A549 (cell line): ENCODE measurements at regions not wholly inside any gene's neighbourhood (a gene's known extent, or its start where the extent isn't known, plus 50 kb on each side); places are given as distances from the start of the nearest gene placed in this dataset.

Source experiments
- ATAC-seq, 2 experiments: fragments of 200-7000 bp in 1 of 2; fragments of >200 bp in 1 of 2; cut with Nextera tagmentation in 1 of 2; cut with Tn5 transposase in 1 of 2; 3 replicates each; pipeline versions ENCODE4 v1.8.0 to v1.9.1; 2018 to 2020; ENCODE audit warnings: mild to moderate bottlenecking in 1 of 2, moderate library complexity in 1 of 2
- CTCF ChIA-PET: fragments of 300-600 bp; sonication (Branson Sonifier 250); formaldehyde crosslinking; extraction: SDS; loops from one replicate; lab custom pipeline; 2021; ENCODE audit warnings: antibody characterized with exemption, inconsistent platforms; lab: Yijun Ruan, JAX
- POLR2A ChIA-PET: fragments of 350-600 bp; formaldehyde crosslinking; extraction: SDS; loops from one replicate; lab custom pipeline; 2021; ENCODE audit warnings: antibody characterized with exemption, inconsistent platforms; lab: Yijun Ruan, JAX
- DNase-seq, 2 experiments: peaks; one replicate each; pipeline versions ENCODE4 v3.0.0 to v3.0.0-alpha.2; 2011 to 2016; ENCODE audit warnings: low read depth in 1 of 2, low spot score in 1 of 2
- FAIRE-seq: peaks from 2 replicates; lab custom pipeline; 2011; peaks lifted over from hg19 to GRCh38; lab: Jason Lieb, UNC
- H3K27ac ChIP-seq, 2 experiments: fragments of >200 bp; sonication (Bioruptor Twin); formaldehyde crosslinking; 3 replicates each; pipeline ENCODE4 v1.5.1; 2016 to 2017
- H3K4me1 ChIP-seq: fragments of >200 bp; sonication (Bioruptor Twin); formaldehyde crosslinking; 3 replicates; pipeline ENCODE4 v1.6.1; 2016
- H3K4me2 ChIP-seq: fragments of >200 bp; sonication (Bioruptor Twin); formaldehyde crosslinking; 3 replicates; pipeline ENCODE4 v1.6.1; 2016
- H3K4me3 ChIP-seq: fragments of >200 bp; sonication (Bioruptor Twin); formaldehyde crosslinking; 3 replicates; pipeline ENCODE4 v1.5.1; 2016
- H3K9me3 ChIP-seq: fragments of >200 bp; sonication (Bioruptor Twin); formaldehyde crosslinking; 3 replicates; pipeline ENCODE4 v1.6.1; 2016
- ATOH8 ChIP-seq: fragments of 250-450 bp; sonication (Bioruptor Pico); IDR thresholded peaks from 2 replicates; pipeline ENCODE4 v1.5.0; 2020; ENCODE audit warnings: low read depth, mild to moderate bottlenecking, moderate library complexity
- BHLHE40 ChIP-seq: IDR thresholded peaks from 2 replicates; pipeline ENCODE4 v1.6.1; 2012; ENCODE audit warnings: low read depth, low read length, inconsistent platforms
- CEBPB ChIP-seq, 2 experiments: fragments of >200 bp in 1 of 2; sonication (Bioruptor Twin) in 1 of 2; formaldehyde crosslinking in 1 of 2; IDR thresholded peaks; 2 replicates each; pipeline ENCODE4 v1.6.1; 2012 to 2016
- CTCF ChIP-seq: fragments of >200 bp; sonication (Bioruptor Twin); formaldehyde crosslinking; IDR thresholded peaks from 3 replicates; pipeline ENCODE4 v1.5.1; 2016
- EHF ChIP-seq: fragments of 250-450 bp; sonication (Bioruptor Pico); IDR thresholded peaks from 2 replicates; pipeline ENCODE4 v1.5.0; 2020; ENCODE audit warnings: mild to moderate bottlenecking
- EHMT2 ChIP-seq: fragments of 200-600 bp; sonication (generic); IDR thresholded peaks from 2 replicates; pipeline ENCODE4 v1.6.1; 2016; ENCODE audit warnings: antibody characterized with exemption, low read depth, mild to moderate bottlenecking, moderate library complexity
- FOXS1 ChIP-seq: fragments of 250-450 bp; sonication (Bioruptor Pico); IDR thresholded peaks from 2 replicates; pipeline ENCODE4 v1.5.0; 2020; ENCODE audit warnings: mild to moderate bottlenecking, moderate library complexity
- HDAC2 ChIP-seq: fragments of 200-600 bp; sonication (generic); IDR thresholded peaks from 2 replicates; pipeline ENCODE4 v1.6.1; 2016
- HOXB5 ChIP-seq: fragments of 250-450 bp; sonication (Bioruptor Pico); IDR thresholded peaks from 2 replicates; pipeline ENCODE4 v1.5.0; 2020; ENCODE audit warnings: mild to moderate bottlenecking, moderate library complexity
- MYC ChIP-seq: IDR thresholded peaks from 2 replicates; pipeline ENCODE4 v1.6.1; 2012; ENCODE audit warnings: mild to moderate bottlenecking, inconsistent platforms, low read length, improper control_type of control experiment, borderline replicate concordance
- NFE2L2 ChIP-seq: fragments of 150-350 bp; conservative IDR thresholded peaks from 2 replicates; pipeline ENCODE4 v1.6.1; 2014; ENCODE audit warnings: low read length
- NPAS2 ChIP-seq: fragments of 250-450 bp; sonication (Bioruptor Pico); IDR thresholded peaks from 2 replicates; pipeline ENCODE4 v1.8.0; 2022; ENCODE audit warnings: mild to moderate bottlenecking, moderate library complexity, borderline replicate concordance
- RFX5 ChIP-seq: fragments of 450-650 bp; IDR thresholded peaks from 2 replicates; pipeline ENCODE4 v1.7.1; 2014; ENCODE audit warnings: antibody characterized with exemption, mild to moderate bottlenecking, moderate library complexity
- SMC3 ChIP-seq: fragments of >200 bp; sonication (Bioruptor Twin); formaldehyde crosslinking; IDR thresholded peaks from 3 replicates; pipeline ENCODE4 v1.6.1; 2018; ENCODE audit warnings: inconsistent platforms
- SREBF2 ChIP-seq: fragments of 450-650 bp; IDR thresholded peaks from 2 replicates; pipeline ENCODE4 v1.6.1; 2014; ENCODE audit warnings: mild to moderate bottlenecking, moderate library complexity
- TFCP2L1 ChIP-seq: fragments of 250-450 bp; sonication (Bioruptor Pico); IDR thresholded peaks from 2 replicates; pipeline ENCODE4 v1.5.0; 2021; ENCODE audit warnings: mild to moderate bottlenecking
- USF2 ChIP-seq: fragments of 450-650 bp; IDR thresholded peaks from 2 replicates; pipeline ENCODE4 v1.6.1; 2014; ENCODE audit warnings: antibody characterized with exemption
- ZNF302 ChIP-seq: fragments of 250-450 bp; sonication (Bioruptor Pico); IDR thresholded peaks from 2 replicates; pipeline ENCODE4 v1.9.0; 2021; ENCODE audit warnings: inconsistent platforms, mild to moderate bottlenecking, moderate library complexity
- WGBS: methylation state at CpG from one replicate; pipeline ENCODE4 v1.1.6; 2017; ENCODE audit errors: missing lambda C conversion rate; 5-methylcytosine and 5-hydroxymethylcytosine counted together

- H3K9me3 ChIP-seq = no peaks in the 10 kb centered on the region
- POLR2A ChIA-PET = no interaction called here
- no peak overlapping the region for H3K4me3 ChIP-seq
- WGBS = 3% methylated on average over 1 of the region's 1 CpG
- no peak for DNase-seq
- ATAC-seq = no peak
- H3K4me1 ChIP-seq = no peaks in the 10 kb centered on the region
- no peak overlapping the region for H3K27ac ChIP-seq
- TF ChIP-seq ATOH8 (CRISPR knock-in tag) (no peak), EHF (CRISPR knock-in tag) (no peak), TFCP2L1 (CRISPR knock-in tag) (no peak)
- no peak overlapping the region for H3K4me2 ChIP-seq
- CTCF ChIA-PET = no interaction called here
- no peak for FAIRE-seq
These were observed 226.5 kb upstream of the NREP start for GRCh38 chr5:111983459-111983858.

GRCh38 chr5:111977436-111977829 is 220.4 kb upstream of the NREP start:
- Histone ChIP-seq H3K9me3 (no peaks in the 10 kb centered on the region), H3K4me3 (no peak overlapping the region), H3K27ac (no peak overlapping the region), H3K4me2 (no peak overlapping the region), H3K4me1 (no peaks in the 10 kb centered on the region)
- FAIRE-seq (no peak), DNase-seq (no peak), ATAC-seq (no peak)
- WGBS = 52% methylated on average over 2 of the region's 2 CpGs
- ChIA-PET POLR2A (no interaction called here), CTCF (no interaction called here)
- TF ChIP-seq EHF (CRISPR knock-in tag) (no peak), MYC (no peak), NFE2L2 (no peak), HDAC2 (no peak), USF2 (no peak), CEBPB (IDR thresholded peaks at IDR 0.05) (no peak), NPAS2 (no peak), RFX5 (no peak), BHLHE40 (no peak), FOXS1 (CRISPR knock-in tag) (no peak), SMC3 (no peak), ZNF302 (CRISPR knock-in tag) (no peak), EHMT2 (no peak)

- ATAC-seq = no peak
- Histone ChIP-seq H3K4me3 (no peak overlapping the region), H3K4me2 (no peak overlapping the region), H3K27ac (no peak overlapping the region), H3K9me3 (no peaks in the 10 kb centered on the region), H3K4me1 (no peaks in the 10 kb centered on the region)
- WGBS = 13% methylated on average over 2 of the region's 2 CpGs
- FAIRE-seq = no peak
- ChIA-PET POLR2A (no interaction called here), CTCF (no interaction called here)
- TF ChIP-seq USF2 (no peak), CTCF (no peak), HOXB5 (CRISPR knock-in tag) (no peak), SREBF2 (no peak), NFE2L2 (no peak)
- no peak for DNase-seq
These were observed 219.9 kb upstream of the NREP start for GRCh38 chr5:111976705-111977435.
